AG04449 (cell line): ENCODE measurements at regions not wholly inside any gene's neighbourhood (a gene's known extent, or its start where the extent isn't known, plus 50 kb on each side); places are given as distances from the start of the nearest gene placed in this dataset.

Source experiments
- CTCF ChIA-PET: fragments of 350-600 bp; formaldehyde crosslinking; extraction: SDS; loops from one replicate; lab custom pipeline; 2021; ENCODE audit warnings: antibody characterized with exemption; lab: Yijun Ruan, JAX
- POLR2A ChIA-PET: fragments of 400-600, 350-600 bp; formaldehyde crosslinking; extraction: SDS; loops from one replicate; lab custom pipeline; 2020; ENCODE audit warnings: antibody characterized with exemption, inconsistent platforms; lab: Yijun Ruan, JAX
- DNase-seq: peaks from one replicate; pipeline ENCODE4 v3.0.0-alpha.2; 2010; ENCODE audit warnings: low read depth, low spot score
- H3K4me3 ChIP-seq: 2 replicates; pipeline ENCODE4 v1.5.1; 2011; ENCODE audit warnings: low read depth, mild to moderate bottlenecking, control low read depth, low read length
- CTCF ChIP-seq: IDR thresholded peaks from one replicate; pipeline ENCODE4 v1.5.1; 2011; ENCODE audit warnings: mild to moderate bottlenecking, moderate library complexity, low read length, control low read depth, inconsistent platforms; ENCODE audit not compliant: insufficient read depth; ENCODE audit errors: missing control alignments

DNA sequence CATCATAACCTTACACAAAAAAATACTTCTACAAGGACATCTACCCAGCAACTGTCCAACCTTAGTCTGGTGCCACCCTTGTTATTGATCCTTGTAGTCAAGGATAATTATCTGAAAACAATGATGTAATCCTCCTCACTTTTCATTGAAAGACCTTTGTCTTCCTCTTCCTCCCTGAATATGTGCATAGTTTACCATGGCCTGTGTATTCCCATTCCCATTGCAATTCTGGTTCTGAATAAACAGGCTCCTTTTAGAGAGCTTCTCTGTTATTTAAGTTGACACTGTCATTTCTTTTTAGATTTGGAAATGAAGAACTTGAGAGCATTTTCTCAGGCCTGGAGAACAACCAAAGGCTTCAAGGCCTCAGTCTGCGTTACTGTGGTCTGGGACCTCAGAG, 53.3 kb upstream of the RNF7 start:
- no peak for TF ChIP-seq CTCF
- no peak overlapping the region for H3K4me3 ChIP-seq
- DNase-seq = no peak
- POLR2A ChIA-PET = no interaction called here
- CTCF ChIA-PET = no interaction called here

DNA sequence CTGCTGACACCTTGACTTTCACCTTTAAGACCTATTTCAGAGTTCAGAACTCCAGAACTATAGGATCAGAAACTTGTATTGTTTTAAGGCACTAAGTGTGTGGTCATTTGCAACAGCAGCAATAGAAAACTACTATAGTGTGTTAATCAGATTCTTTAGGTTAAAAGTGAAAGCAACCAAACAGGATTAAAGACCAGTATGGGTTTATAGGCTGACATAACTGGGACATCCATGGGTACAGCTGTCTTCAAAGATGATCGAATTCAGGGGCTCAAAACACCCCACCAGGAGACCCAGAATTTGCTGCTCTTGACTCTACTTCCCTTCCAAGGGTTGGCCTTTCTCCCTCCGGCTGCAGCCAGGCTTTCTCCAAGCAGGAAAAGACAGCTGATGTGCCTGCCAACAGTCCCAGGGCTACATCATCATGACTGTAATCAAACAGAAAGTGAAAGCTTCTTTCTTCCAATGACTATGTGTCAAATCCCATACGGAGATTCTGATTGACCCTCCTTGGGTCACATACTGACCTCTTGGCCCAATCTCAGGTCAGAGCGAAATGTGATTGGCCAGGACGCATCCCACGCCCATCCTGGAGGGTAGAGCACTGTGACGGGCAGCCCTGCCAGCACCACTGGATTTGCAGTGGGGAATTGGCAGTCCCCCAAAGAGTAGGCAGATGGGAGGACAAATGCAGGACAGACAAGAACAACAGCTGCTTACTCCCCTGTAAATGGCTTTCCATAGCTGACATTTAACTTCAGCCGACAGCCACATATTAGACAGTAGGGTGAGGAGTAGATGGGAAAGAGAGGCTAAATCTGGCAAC, 51.4 kb upstream of the RNF7 start:
- POLR2A ChIA-PET = no interaction called here
- H3K4me3 ChIP-seq = peak overlapping the region; percentile 35
- CTCF ChIA-PET = interaction anchor here (0.6 to 1.4 kb wide), 3 partner anchors 24 to 52 kb away, joined by 3 to 4 read pairs (median 3); partner anchors contain the start of gene RNF7
- no peak for DNase-seq
- TF ChIP-seq CTCF = no peak
